Endodermal cell (in vitro differentiated cells): ENCODE measurements at regions not wholly inside any gene's neighbourhood (a gene's known extent, or its start where the extent isn't known, plus 50 kb on each side); places are given as distances from the start of the nearest gene placed in this dataset.

Source experiments
- DNase-seq: peaks from one replicate; pipeline ENCODE4 v3.0.0-alpha.2; 2017
- H3K27ac ChIP-seq: 2 replicates; pipeline ENCODE4 v1.5.1; 2013; ENCODE audit warnings: mild to moderate bottlenecking, low read depth, low read length, moderate library complexity
- H3K27me3 ChIP-seq: 2 replicates; pipeline ENCODE4 v1.6.1; 2013; ENCODE audit warnings: mild to moderate bottlenecking, low read length, moderate library complexity; ENCODE audit not compliant: insufficient read depth, control insufficient read depth, poor library complexity, severe bottlenecking
- H3K36me3 ChIP-seq: 2 replicates; pipeline ENCODE4 v1.7.0; 2013; ENCODE audit warnings: mild to moderate bottlenecking, low read length, moderate library complexity; ENCODE audit not compliant: control insufficient read depth, insufficient read depth
- H3K4me1 ChIP-seq: one replicate; pipeline ENCODE4 v1.7.0; 2013; ENCODE audit warnings: low read length; ENCODE audit not compliant: control insufficient read depth, insufficient read depth
- H3K4me3 ChIP-seq: 2 replicates; pipeline ENCODE4 v1.5.1; 2013; ENCODE audit warnings: mild to moderate bottlenecking, low read length, moderate library complexity
- H3K9ac ChIP-seq: 2 replicates; pipeline ENCODE4 v1.6.1; 2013; ENCODE audit warnings: mild to moderate bottlenecking, low read length, moderate library complexity; ENCODE audit not compliant: poor library complexity, severe bottlenecking; ENCODE audit errors: extremely low read depth
- H3K9me3 ChIP-seq: 2 replicates; pipeline ENCODE4 v1.6.1; 2013; ENCODE audit warnings: mild to moderate bottlenecking, low read length, moderate library complexity; ENCODE audit not compliant: control insufficient read depth
- H3K27ac Mint-ChIP-seq: 2 replicates; pipeline ENCODE4 v1.8.0; 2020; ENCODE audit warnings: mixed read lengths
- H3K27me3 Mint-ChIP-seq: 2 replicates; pipeline ENCODE4 v1.8.0; 2021; ENCODE audit warnings: mild to moderate bottlenecking, mixed read lengths; ENCODE audit not compliant: insufficient read depth
- H3K36me3 Mint-ChIP-seq: 2 replicates; pipeline ENCODE4 v1.8.0; 2020; ENCODE audit warnings: low read depth, mixed read lengths
- H3K4me1 Mint-ChIP-seq: 2 replicates; pipeline ENCODE4 v1.8.0; 2020; ENCODE audit warnings: mixed read lengths
- H3K4me3 Mint-ChIP-seq: 2 replicates; pipeline ENCODE4 v1.8.0; 2020; ENCODE audit warnings: mild to moderate bottlenecking, moderate library complexity, mixed read lengths
- H3K9me3 Mint-ChIP-seq: 2 replicates; pipeline ENCODE4 v1.8.0; 2020; ENCODE audit warnings: mild to moderate bottlenecking, mixed read lengths
- WGBS, 2 experiments: methylation state at CpG; one replicate each; pipeline versions ENCODE4 v1.1.5 to v1.1.7; 2013; ENCODE audit warnings: missing lambda C conversion rate in 2 of 2, mixed read lengths in 1 of 2; ENCODE audit not compliant: insufficient coverage in 1 of 2, insufficient read length in 1 of 2; 5-methylcytosine and 5-hydroxymethylcytosine counted together
- TF ChIP-seq, protein P1 (sequence below): fragments of 200-600 bp; sonication (generic); conservative IDR thresholded peaks from 2 replicates; pipeline ENCODE4 v1.5.0; 2021; ENCODE audit warnings: antibody characterized with exemption, mild to moderate bottlenecking

DNA sequence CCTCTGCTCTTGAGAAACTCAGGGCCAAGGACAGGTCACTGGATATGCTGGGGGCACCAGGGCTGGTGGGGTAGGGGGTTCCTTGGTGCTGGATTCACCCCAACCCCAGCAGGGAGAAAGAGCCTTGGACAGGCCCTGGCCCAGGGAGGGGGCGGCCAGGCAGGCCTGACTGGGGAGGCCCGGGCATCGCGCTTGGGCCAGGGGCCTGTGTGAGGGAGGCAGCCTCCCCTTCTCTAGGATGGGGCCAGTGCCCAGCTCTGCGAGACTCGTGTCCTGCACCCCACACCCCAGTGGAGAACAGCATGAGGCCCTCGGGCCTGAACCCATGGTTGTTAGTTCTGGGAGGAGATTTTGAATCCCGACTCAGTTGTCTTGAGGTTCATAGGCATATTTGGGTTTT lies 217.1 kb downstream of the ZNF248 start:
- H3K9me3 ChIP-seq = peaks cover 36% of the 10 kb centered on the region
- H3K4me3 Mint-ChIP-seq = no peak overlapping the region
- no peak overlapping the region for H3K27ac ChIP-seq
- peaks cover 85% of the 10 kb centered on the region for H3K9me3 Mint-ChIP-seq
- H3K27me3 Mint-ChIP-seq = no peaks in the 10 kb centered on the region
- H3K27ac Mint-ChIP-seq = no peak overlapping the region
- no peaks in the 10 kb centered on the region for H3K36me3 ChIP-seq
- TF ChIP-seq, protein P1, sequence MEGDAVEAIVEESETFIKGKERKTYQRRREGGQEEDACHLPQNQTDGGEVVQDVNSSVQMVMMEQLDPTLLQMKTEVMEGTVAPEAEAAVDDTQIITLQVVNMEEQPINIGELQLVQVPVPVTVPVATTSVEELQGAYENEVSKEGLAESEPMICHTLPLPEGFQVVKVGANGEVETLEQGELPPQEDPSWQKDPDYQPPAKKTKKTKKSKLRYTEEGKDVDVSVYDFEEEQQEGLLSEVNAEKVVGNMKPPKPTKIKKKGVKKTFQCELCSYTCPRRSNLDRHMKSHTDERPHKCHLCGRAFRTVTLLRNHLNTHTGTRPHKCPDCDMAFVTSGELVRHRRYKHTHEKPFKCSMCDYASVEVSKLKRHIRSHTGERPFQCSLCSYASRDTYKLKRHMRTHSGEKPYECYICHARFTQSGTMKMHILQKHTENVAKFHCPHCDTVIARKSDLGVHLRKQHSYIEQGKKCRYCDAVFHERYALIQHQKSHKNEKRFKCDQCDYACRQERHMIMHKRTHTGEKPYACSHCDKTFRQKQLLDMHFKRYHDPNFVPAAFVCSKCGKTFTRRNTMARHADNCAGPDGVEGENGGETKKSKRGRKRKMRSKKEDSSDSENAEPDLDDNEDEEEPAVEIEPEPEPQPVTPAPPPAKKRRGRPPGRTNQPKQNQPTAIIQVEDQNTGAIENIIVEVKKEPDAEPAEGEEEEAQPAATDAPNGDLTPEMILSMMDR = no peak
- H3K36me3 Mint-ChIP-seq = no peaks in the 10 kb centered on the region
- H3K4me3 ChIP-seq = no peak overlapping the region
- no peaks in the 10 kb centered on the region for H3K4me1 ChIP-seq
- H3K27me3 ChIP-seq = no peaks in the 10 kb centered on the region
- WGBS, 2 experiments = 80 to 91% methylated on average over 4 to 8 of the region's 8 CpGs
- no peak for DNase-seq
- H3K4me1 Mint-ChIP-seq = no peaks in the 10 kb centered on the region
- H3K9ac ChIP-seq = no peak overlapping the region

DNA sequence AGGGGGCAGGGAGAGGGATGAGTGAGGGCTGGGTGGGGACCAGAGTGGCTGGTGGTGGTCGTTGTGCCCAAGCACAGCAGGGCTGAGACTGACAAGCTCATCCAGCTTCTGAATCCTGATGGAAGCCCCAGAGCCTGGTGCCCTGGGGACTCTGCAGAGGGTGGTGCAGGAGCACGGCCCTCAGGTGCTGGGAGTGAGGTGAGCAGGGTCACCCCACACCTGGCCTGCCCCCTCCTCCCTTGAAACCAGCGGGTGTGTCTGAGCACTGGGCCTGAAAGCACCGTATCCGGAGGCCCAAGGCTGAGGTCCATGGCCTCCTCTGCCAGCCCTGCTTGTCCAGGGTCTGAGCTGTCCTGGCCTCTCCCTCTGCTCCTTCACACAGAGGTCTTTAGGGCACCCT lies 218.2 kb downstream of the ZNF248 start:
- Mint-ChIP-seq H3K36me3 (no peaks in the 10 kb centered on the region), H3K4me1 (no peaks in the 10 kb centered on the region), H3K27me3 (no peaks in the 10 kb centered on the region)

DNA sequence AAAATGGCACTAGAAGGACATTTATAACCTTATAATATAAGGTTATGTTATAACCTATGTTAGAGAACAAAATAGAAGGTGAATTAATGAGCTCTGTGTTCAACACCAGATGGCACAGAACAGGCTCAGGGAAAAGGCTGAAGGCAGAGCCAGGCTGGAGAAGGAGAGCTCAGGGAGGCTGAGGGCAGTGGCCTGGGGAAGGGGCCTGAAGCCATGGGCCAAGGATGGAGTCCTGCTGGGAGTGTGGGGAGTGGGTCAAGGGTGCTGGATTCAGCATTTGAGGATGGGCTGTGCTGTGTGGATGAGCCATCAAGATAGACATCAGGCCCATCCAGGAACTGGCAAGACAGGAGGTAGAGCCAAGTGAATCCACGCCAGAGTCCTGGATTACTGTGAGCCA lies 218.8 kb downstream of the ZNF248 start:
- Histone ChIP-seq H3K27ac (no peak overlapping the region), H3K4me3 (no peak overlapping the region), H3K9me3 (peaks cover 26% of the 10 kb centered on the region), H3K36me3 (no peaks in the 10 kb centered on the region), H3K9ac (no peak overlapping the region), H3K27me3 (no peaks in the 10 kb centered on the region), H3K4me1 (no peaks in the 10 kb centered on the region)
- Mint-ChIP-seq H3K27me3 (no peaks in the 10 kb centered on the region), H3K4me3 (no peak overlapping the region), H3K27ac (no peak overlapping the region), H3K36me3 (no peaks in the 10 kb centered on the region), H3K9me3 (peaks cover 82% of the 10 kb centered on the region), H3K4me1 (no peaks in the 10 kb centered on the region)
- TF ChIP-seq, protein P1 = no peak
- 53 to 56% methylated on average over 1 of the region's 1 CpG for WGBS, 2 experiments
- no peak for DNase-seq

More for the DNA sequence above, 218.2 kb downstream of the ZNF248 start:
- no peaks in the 10 kb centered on the region for H3K4me1 ChIP-seq
- H3K27ac Mint-ChIP-seq = no peak overlapping the region
- H3K9me3 ChIP-seq = peaks cover 25% of the 10 kb centered on the region
- no peak overlapping the region for H3K4me3 Mint-ChIP-seq
- TF ChIP-seq, protein P1 = no peak
- H3K36me3 ChIP-seq = no peaks in the 10 kb centered on the region
- no peaks in the 10 kb centered on the region for H3K27me3 ChIP-seq
- no peak overlapping the region for H3K9ac ChIP-seq
- peaks cover 82% of the 10 kb centered on the region for H3K9me3 Mint-ChIP-seq
- H3K4me3 ChIP-seq = no peak overlapping the region
- no peak for DNase-seq
- H3K27ac ChIP-seq = no peak overlapping the region
- 79 to 100% methylated on average over 3 to 5 of the region's 5 CpGs for WGBS, 2 experiments
